HEK293T (cell line): ENCODE measurements at regions not wholly inside any gene's neighbourhood (a gene's known extent, or its start where the extent isn't known, plus 50 kb on each side); places are given as distances from the start of the nearest gene placed in this dataset.

Source experiments
- CTBP1 ChIP-seq: fragments of 450-650 bp; IDR thresholded peaks from 2 replicates; pipeline ENCODE4 v1.6.1; 2016; ENCODE audit warnings: borderline replicate concordance
- LEF1 ChIP-seq: fragments of 450-650 bp; IDR thresholded peaks from 2 replicates; pipeline ENCODE4 v1.6.1; 2017; ENCODE audit warnings: mild to moderate bottlenecking, borderline replicate concordance
- SP1 ChIP-seq: fragments of 450-650 bp; IDR thresholded peaks from 2 replicates; pipeline ENCODE4 v1.6.1; 2017

GRCh38 chr6:92132457-92132856 lies 1286.9 kb downstream of the EPHA7 start:
- TF ChIP-seq LEF1 = no peak
- no peak for TF ChIP-seq CTBP1
- TF ChIP-seq SP1 = no peak
